Neutrophil (primary cell): ENCODE measurements at regions not wholly inside any gene's neighbourhood (a gene's known extent, or its start where the extent isn't known, plus 50 kb on each side); places are given as distances from the start of the nearest gene placed in this dataset.

Experiments
- H3K27ac ChIP-seq: fragments of 200-600 bp; sonication (generic); 2 replicates; pipeline ENCODE4 v1.5.1; 2016; ENCODE audit warnings: mild to moderate bottlenecking, moderate library complexity
- H3K27me3 ChIP-seq: fragments of 200-600 bp; sonication (generic); 2 replicates; pipeline ENCODE4 v1.6.0; 2016; ENCODE audit warnings: mild to moderate bottlenecking
- H3K36me3 ChIP-seq: fragments of 200-600 bp; sonication (generic); 2 replicates; pipeline ENCODE4 v1.5.1; 2017
- H3K4me1 ChIP-seq, 2 experiments: fragments of 200-600 bp in 1 of 2; sonication (generic) in 1 of 2; 1 replicate in 1 of 2; 2 replicates in 1 of 2; pipeline versions ENCODE4 v1.5.1 to v1.6.1; 2013 to 2016; ENCODE audit warnings: low read depth in 1 of 2, low read length in 1 of 2, mild to moderate bottlenecking in 1 of 2, moderate library complexity in 1 of 2; ENCODE audit not compliant: control insufficient read depth in 1 of 2, insufficient read depth in 1 of 2
- H3K4me3 ChIP-seq, 2 experiments: fragments of 200-600 bp in 1 of 2; sonication (generic) in 1 of 2; 1 replicate in 1 of 2; 2 replicates in 1 of 2; pipeline ENCODE4 v1.5.1; 2013 to 2016; ENCODE audit warnings: low read depth in 1 of 2, low read length in 1 of 2, mild to moderate bottlenecking in 1 of 2, moderate library complexity in 1 of 2
- H3K9me3 ChIP-seq: fragments of 200-600 bp; sonication (generic); 2 replicates; pipeline ENCODE4 v1.5.1; 2016
- CTCF ChIP-seq: fragments of 200-600 bp; sonication (generic); IDR thresholded peaks from 2 replicates; pipeline ENCODE4 v1.5.1; 2016; ENCODE audit warnings: antibody characterized with exemption

- Histone ChIP-seq H3K27ac (no peak overlapping the region), H3K27me3 (peaks cover 3% of the 10 kb centered on the region), H3K9me3 (no peaks in the 10 kb centered on the region), H3K4me3 (no peak overlapping the region), H3K4me1 (no peaks in the 10 kb centered on the region), H3K36me3 (no peaks in the 10 kb centered on the region)
- no peak for TF ChIP-seq CTCF
Measured at GRCh38 chr10:131737543-131738395, 163.0 kb upstream of the PPP2R2D start.

GRCh38 chr10:131738396-131738735 lies 162.4 kb upstream of the PPP2R2D start:
- H3K36me3 ChIP-seq, result no peaks in the 10 kb centered on the region
- no peaks in the 10 kb centered on the region for H3K4me1 ChIP-seq
- no peaks in the 10 kb centered on the region for H3K9me3 ChIP-seq
- no peak overlapping the region for H3K4me3 ChIP-seq
- H3K27me3 ChIP-seq, result peaks cover 9% of the 10 kb centered on the region
- no peak overlapping the region for H3K27ac ChIP-seq
- no peak for TF ChIP-seq CTCF

GRCh38 chr10:131739206-131739605 lies 161.6 kb upstream of the PPP2R2D start:
- no peaks in the 10 kb centered on the region for H3K36me3 ChIP-seq
- H3K4me1 ChIP-seq, result no peaks in the 10 kb centered on the region
- TF ChIP-seq CTCF, result no peak
- H3K4me3 ChIP-seq, result no peak overlapping the region
- H3K27ac ChIP-seq, result no peak overlapping the region
- peaks cover 17% of the 10 kb centered on the region for H3K27me3 ChIP-seq
- no peaks in the 10 kb centered on the region for H3K9me3 ChIP-seq

- H3K27ac ChIP-seq, result no peak overlapping the region
- H3K36me3 ChIP-seq, result no peaks in the 10 kb centered on the region
- H3K27me3 ChIP-seq, result peaks cover 22% of the 10 kb centered on the region
- H3K9me3 ChIP-seq, result no peaks in the 10 kb centered on the region
- TF ChIP-seq CTCF, result no peak
- H3K4me3 ChIP-seq, result no peak overlapping the region
- H3K4me1 ChIP-seq, result no peaks in the 10 kb centered on the region
Measured at GRCh38 chr10:131742500-131742951, 158.3 kb upstream of the PPP2R2D start.

GRCh38 chr10:131743190-131744151 lies 157.3 kb upstream of the PPP2R2D start:
- Histone ChIP-seq H3K36me3 (no peaks in the 10 kb centered on the region), H3K9me3 (no peaks in the 10 kb centered on the region), H3K27me3 (peaks cover 22% of the 10 kb centered on the region), H3K27ac (no peak overlapping the region), H3K4me1 (no peaks in the 10 kb centered on the region), H3K4me3 (no peak overlapping the region)
- TF ChIP-seq CTCF, result no peak
